Activated T-helper 2 cell treated with anti-CD3 and anti-CD28 coated beads, Interferon-gamma antibody, Interleukin-2, Interleukin-4, amounts not matched to agents 10 μg/mL and 5 μg/mL and 100 μg/mL, durations not matched to agents 14 hours and 24 hours and 36 hours (primary cell): ENCODE measurements at regions not wholly inside any gene's neighbourhood (a gene's known extent, or its start where the extent isn't known, plus 50 kb on each side); places are given as distances from the start of the nearest gene placed in this dataset.
"Not testable (repeated sequence)": the region's sequence is repeated elsewhere in the genome, so short reads cannot be mapped to it uniquely, and the experiment has no call there.

Experiments used
- DNase-seq: peaks from one replicate; pipeline ENCODE4 v3.0.0; 2021; ENCODE audit warnings: low spot score
- H3K27ac Mint-ChIP-seq: one replicate; pipeline ENCODE4 v1.8.0; 2021; ENCODE audit warnings: mixed read lengths
- H3K27me3 Mint-ChIP-seq: one replicate; pipeline ENCODE4 v1.8.0; 2021; ENCODE audit warnings: low read depth, mixed read lengths
- H3K36me3 Mint-ChIP-seq: one replicate; pipeline ENCODE4 v1.8.0; 2021; ENCODE audit warnings: low read depth, mixed read lengths
- H3K4me1 Mint-ChIP-seq: one replicate; pipeline ENCODE4 v1.8.0; 2021; ENCODE audit warnings: low read depth, mixed read lengths
- H3K4me3 Mint-ChIP-seq: one replicate; pipeline ENCODE4 v1.8.0; 2021; ENCODE audit warnings: low read depth, mild to moderate bottlenecking, moderate library complexity, mixed read lengths
- H3K9me3 Mint-ChIP-seq: one replicate; pipeline ENCODE4 v1.8.0; 2021; ENCODE audit warnings: mixed read lengths
- intact Hi-C: fragments of 100-400 bp; cut with micrococcal nuclease; formaldehyde crosslinking; loops from one replicate; pipeline ENCODE4 v1.15.1; 2023

- Mint-ChIP-seq H3K27me3 (no peaks in the 10 kb centered on the region), H3K36me3 (no peaks in the 10 kb centered on the region), H3K9me3 (no peaks in the 10 kb centered on the region), H3K27ac (no peak overlapping the region), H3K4me1 (peaks cover 21% of the 10 kb centered on the region), H3K4me3 (no peak overlapping the region)
- DNase-seq: no peak
- intact Hi-C loops: no loop called here
Observed at GRCh38 chr9:21616082-21616778, 134.1 kb upstream of the IFNE start.

- Mint-ChIP-seq H3K4me3 (no peak overlapping the region), H3K4me1 (peaks cover 16% of the 10 kb centered on the region), H3K9me3 (peaks cover 14% of the 10 kb centered on the region), H3K36me3 (no peaks in the 10 kb centered on the region), H3K27me3 (no peaks in the 10 kb centered on the region), H3K27ac (no peak overlapping the region)
- no peak for DNase-seq
- intact Hi-C loops: no loop called here
Observed at GRCh38 chr9:21624675-21625644, 142.8 kb upstream of the IFNE start.

GRCh38 chr9:21626493-21626892 lies 144.4 kb upstream of the IFNE start:
- intact Hi-C loops: no loop called here
- H3K27ac Mint-ChIP-seq: no peak overlapping the region
- H3K9me3 Mint-ChIP-seq: peaks cover 14% of the 10 kb centered on the region
- H3K4me1 Mint-ChIP-seq: peaks cover 16% of the 10 kb centered on the region
- no peak for DNase-seq
- no peaks in the 10 kb centered on the region for H3K36me3 Mint-ChIP-seq
- H3K4me3 Mint-ChIP-seq: no peak overlapping the region
- no peaks in the 10 kb centered on the region for H3K27me3 Mint-ChIP-seq

GRCh38 chr9:21628954-21629353 lies 146.8 kb upstream of the IFNE start:
- H3K4me3 Mint-ChIP-seq, intact Hi-C loops: not testable (repeated sequence)

GRCh38 chr9:21634951-21635350 lies 152.8 kb upstream of the IFNE start:
- intact Hi-C loops: no loop called here
- Mint-ChIP-seq H3K36me3 (no peaks in the 10 kb centered on the region), H3K27me3 (no peaks in the 10 kb centered on the region), H3K9me3 (no peaks in the 10 kb centered on the region), H3K4me1 (no peaks in the 10 kb centered on the region), H3K27ac (no peak overlapping the region), H3K4me3 (no peak overlapping the region)
- no peak for DNase-seq

More at GRCh38 chr9:21628954-21629353, 146.8 kb upstream of the IFNE start:
- peaks cover 16% of the 10 kb centered on the region for H3K4me1 Mint-ChIP-seq
- H3K9me3 Mint-ChIP-seq: peaks cover 14% of the 10 kb centered on the region
- DNase-seq, H3K27ac Mint-ChIP-seq, H3K36me3 Mint-ChIP-seq, H3K27me3 Mint-ChIP-seq: not testable (repeated sequence)

GRCh38 chr9:21638104-21638503 lies 156.0 kb upstream of the IFNE start:
- Mint-ChIP-seq H3K27ac (no peak overlapping the region), H3K4me1 (no peaks in the 10 kb centered on the region), H3K9me3 (no peaks in the 10 kb centered on the region), H3K27me3 (peaks cover 9% of the 10 kb centered on the region), H3K4me3 (no peak overlapping the region), H3K36me3 (no peaks in the 10 kb centered on the region)
- intact Hi-C loops: no loop called here
- DNase-seq: no peak

- no peak for DNase-seq
- peaks cover 10% of the 10 kb centered on the region for H3K27me3 Mint-ChIP-seq
- no peak overlapping the region for H3K27ac Mint-ChIP-seq
- H3K36me3 Mint-ChIP-seq: no peaks in the 10 kb centered on the region
- intact Hi-C loops: no loop called here
- H3K4me1 Mint-ChIP-seq: no peaks in the 10 kb centered on the region
- no peak overlapping the region for H3K4me3 Mint-ChIP-seq
- H3K9me3 Mint-ChIP-seq: peaks cover 11% of the 10 kb centered on the region
Observed at GRCh38 chr9:21653091-21653490, 149.3 kb upstream of the MTAP start.

- no peak overlapping the region for H3K4me3 Mint-ChIP-seq
- intact Hi-C loops: no loop called here
- H3K27ac Mint-ChIP-seq: no peak overlapping the region
- H3K9me3 Mint-ChIP-seq: peaks cover 7% of the 10 kb centered on the region
- peaks cover 13% of the 10 kb centered on the region for H3K27me3 Mint-ChIP-seq
- no peak for DNase-seq
- no peaks in the 10 kb centered on the region for H3K4me1 Mint-ChIP-seq
- H3K36me3 Mint-ChIP-seq: no peaks in the 10 kb centered on the region
Observed at GRCh38 chr9:21653589-21653988, 148.8 kb upstream of the MTAP start.

DNA sequence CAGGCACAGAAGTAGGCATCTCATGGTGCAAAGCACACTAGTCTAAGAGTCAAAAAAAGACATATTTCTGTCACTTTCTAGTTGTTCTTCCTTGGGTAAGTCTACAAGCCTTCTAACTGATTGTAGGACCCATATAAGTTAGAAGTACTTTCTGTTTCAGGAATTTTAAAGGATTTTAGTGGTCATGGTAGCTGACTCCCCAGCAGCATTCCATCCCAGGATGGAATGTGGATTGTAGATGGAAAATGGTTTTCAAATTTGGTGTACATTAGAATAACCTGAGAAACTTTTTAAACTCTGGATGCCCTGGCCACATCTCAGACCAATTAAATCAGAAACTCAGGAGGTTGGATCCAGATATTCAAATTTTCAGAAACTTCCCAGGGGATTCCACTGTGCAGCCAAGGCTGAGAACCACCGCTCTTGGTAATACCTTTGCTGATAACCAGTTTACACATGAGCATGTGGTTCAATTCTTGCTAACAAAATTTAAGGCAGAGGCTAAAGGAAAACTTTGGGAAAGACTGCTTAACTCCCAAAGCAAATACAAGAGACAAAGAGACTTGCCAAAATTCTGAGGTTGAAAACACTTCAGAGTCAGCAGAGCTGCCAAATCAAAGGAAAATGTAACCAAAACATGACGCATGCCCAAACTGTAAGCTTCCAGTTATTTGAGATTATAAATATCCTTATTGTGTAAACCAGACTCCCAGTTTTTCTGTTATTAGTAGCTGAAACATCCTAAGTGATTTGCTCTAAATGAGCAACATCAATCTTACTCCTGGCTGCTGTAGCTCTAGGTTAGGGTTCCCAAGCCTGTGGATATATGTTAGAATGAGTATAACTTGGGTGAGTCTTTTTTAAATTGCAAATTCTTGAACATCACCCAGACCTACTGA lies 145.4 kb upstream of the MTAP start:
- Mint-ChIP-seq H3K4me1 (no peaks in the 10 kb centered on the region), H3K36me3 (no peaks in the 10 kb centered on the region), H3K27me3 (peaks cover 13% of the 10 kb centered on the region), H3K9me3 (no peaks in the 10 kb centered on the region), H3K27ac (no peak overlapping the region), H3K4me3 (no peak overlapping the region)
- intact Hi-C loops: no loop called here
- no peak for DNase-seq

GRCh38 chr9:21657966-21658667 lies 144.3 kb upstream of the MTAP start:
- peaks cover 13% of the 10 kb centered on the region for H3K27me3 Mint-ChIP-seq
- intact Hi-C loops: no loop called here
- no peaks in the 10 kb centered on the region for H3K36me3 Mint-ChIP-seq
- H3K4me1 Mint-ChIP-seq: no peaks in the 10 kb centered on the region
- H3K9me3 Mint-ChIP-seq: no peaks in the 10 kb centered on the region
- no peak for DNase-seq
- no peak overlapping the region for H3K4me3 Mint-ChIP-seq
- H3K27ac Mint-ChIP-seq: no peak overlapping the region

GRCh38 chr9:21660976-21661375 lies 141.5 kb upstream of the MTAP start:
- no peak for DNase-seq
- Mint-ChIP-seq H3K27me3 (peaks cover 9% of the 10 kb centered on the region), H3K4me3 (no peak overlapping the region), H3K36me3 (no peaks in the 10 kb centered on the region), H3K9me3 (no peaks in the 10 kb centered on the region), H3K27ac (no peak overlapping the region), H3K4me1 (no peaks in the 10 kb centered on the region)
- intact Hi-C loops: no loop called here

DNA sequence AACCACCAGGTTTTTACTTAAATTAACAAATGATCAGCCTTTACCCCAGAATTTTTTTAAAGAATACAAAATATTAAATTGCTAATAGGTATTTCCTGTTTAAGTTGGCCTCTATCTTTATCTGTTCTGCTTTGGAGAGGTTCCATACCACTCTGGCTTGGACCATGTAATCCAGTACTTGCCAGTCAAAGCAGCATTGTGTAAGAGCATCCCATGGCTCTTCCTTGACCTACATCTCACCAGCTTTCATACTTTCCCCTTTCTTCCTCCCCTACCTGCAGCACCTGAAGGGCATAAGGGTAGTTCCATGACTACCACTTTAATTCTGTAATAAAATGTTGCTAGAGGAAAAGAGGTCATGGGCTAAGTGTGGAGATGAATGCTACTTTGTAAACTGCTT lies 140.8 kb upstream of the MTAP start:
- Mint-ChIP-seq H3K4me1 (no peaks in the 10 kb centered on the region), H3K27ac (no peak overlapping the region)
- intact Hi-C loops: no loop called here

More for the DNA sequence above, 140.8 kb upstream of the MTAP start:
- H3K27me3 Mint-ChIP-seq: peaks cover 8% of the 10 kb centered on the region
- H3K9me3 Mint-ChIP-seq: no peaks in the 10 kb centered on the region
- H3K4me3 Mint-ChIP-seq: no peak overlapping the region
- no peak for DNase-seq
- no peaks in the 10 kb centered on the region for H3K36me3 Mint-ChIP-seq
